RWPE2 (cell line): ENCODE measurements at regions not wholly inside any gene's neighbourhood (a gene's known extent, or its start where the extent isn't known, plus 50 kb on each side); places are given as distances from the start of the nearest gene placed in this dataset.
"Not testable (repeated sequence)": the region's sequence is repeated elsewhere in the genome, so short reads cannot be mapped to it uniquely, and the experiment has no call there.

Source experiments
- ATAC-seq: fragments of 200-7000 bp; cut with Tn5 transposase; 3 replicates; pipeline ENCODE4 v1.9.1; 2021; ENCODE audit warnings: low read depth
- DNase-seq: peaks from one replicate; pipeline ENCODE4 v3.0.0-alpha.2; 2020; ENCODE audit warnings: low spot score
- H3K27ac ChIP-seq: fragments of 450-650 bp; 2 replicates; pipeline ENCODE4 v1.5.1; 2017; ENCODE audit warnings: mild to moderate bottlenecking; ENCODE audit not compliant: poor library complexity, severe bottlenecking
- H3K27me3 ChIP-seq: fragments of 250-450 bp; sonication (Bioruptor Pico); 2 replicates; pipeline ENCODE4 v1.5.1; 2021; ENCODE audit warnings: mild to moderate bottlenecking, moderate library complexity; ENCODE audit not compliant: insufficient read depth, poor library complexity, severe bottlenecking
- H3K36me3 ChIP-seq: fragments of 250-450 bp; sonication (Bioruptor Pico); 2 replicates; pipeline ENCODE4 v1.5.1; 2020; ENCODE audit warnings: low read depth, mild to moderate bottlenecking, moderate library complexity
- H3K4me1 ChIP-seq: fragments of 250-450 bp; sonication (Bioruptor Pico); 2 replicates; pipeline ENCODE4 v1.5.1; 2021; ENCODE audit warnings: mild to moderate bottlenecking, moderate library complexity; ENCODE audit not compliant: insufficient read depth, poor library complexity, severe bottlenecking
- H3K4me3 ChIP-seq: fragments of 250-450 bp; sonication (Bioruptor Pico); 2 replicates; pipeline ENCODE4 v1.5.1; 2021; ENCODE audit warnings: mild to moderate bottlenecking, moderate library complexity; ENCODE audit not compliant: severe bottlenecking
- H3K9me3 ChIP-seq: fragments of 250-450 bp; sonication (Bioruptor Pico); 2 replicates; pipeline ENCODE4 v1.5.1; 2021; ENCODE audit warnings: mild to moderate bottlenecking, moderate library complexity; ENCODE audit not compliant: severe bottlenecking
- CTCF ChIP-seq: fragments of 450-650 bp; IDR thresholded peaks from one replicate; pipeline ENCODE4 v1.5.1; 2017; ENCODE audit warnings: mild to moderate bottlenecking, moderate library complexity; ENCODE audit not compliant: poor library complexity, severe bottlenecking

GRCh38 chr6:102764317-102764716 is 1370.8 kb downstream of the GRIK2 start:
- Histone ChIP-seq H3K9me3 (no peaks in the 10 kb centered on the region), H3K27me3 (no peaks in the 10 kb centered on the region), H3K4me1 (no peaks in the 10 kb centered on the region), H3K36me3 (no peaks in the 10 kb centered on the region), H3K4me3 (no peak overlapping the region), H3K27ac (no peak overlapping the region)
- ATAC-seq (no peak), DNase-seq (no peak)
- TF ChIP-seq CTCF, result no peak

DNA sequence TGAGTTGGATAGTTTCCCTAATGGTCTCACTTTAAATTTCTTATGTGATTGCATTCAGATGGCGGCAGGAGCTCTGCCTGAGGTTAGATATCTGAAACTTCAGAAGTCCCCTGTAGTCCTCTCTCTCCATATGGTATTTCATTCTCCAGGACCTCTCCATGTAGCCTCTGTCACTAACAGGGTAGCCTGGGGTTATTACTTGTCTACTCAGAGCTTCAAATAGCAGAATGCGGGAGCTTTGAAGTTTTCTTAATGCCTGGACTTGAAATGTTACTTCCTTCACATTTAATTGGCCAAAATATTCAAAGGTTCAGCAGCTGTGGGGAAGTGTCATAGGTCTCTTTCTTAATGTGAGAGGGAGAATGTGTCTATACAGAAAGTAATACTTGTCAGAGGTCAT is 1370.4 kb downstream of the GRIK2 start:
- no peaks in the 10 kb centered on the region for H3K4me1 ChIP-seq
- no peak for ATAC-seq
- H3K27ac ChIP-seq, result no peak overlapping the region
- no peaks in the 10 kb centered on the region for H3K27me3 ChIP-seq
- TF ChIP-seq CTCF, result no peak
- no peak for DNase-seq
- H3K4me3 ChIP-seq, result no peak overlapping the region
- H3K9me3 ChIP-seq, result no peaks in the 10 kb centered on the region
- no peaks in the 10 kb centered on the region for H3K36me3 ChIP-seq

- no peak for TF ChIP-seq CTCF
- no peaks in the 10 kb centered on the region for H3K36me3 ChIP-seq
- no peaks in the 10 kb centered on the region for H3K9me3 ChIP-seq
- H3K4me3 ChIP-seq, result no peak overlapping the region
- ATAC-seq (no peak), DNase-seq (no peak)
- H3K27me3 ChIP-seq, result no peaks in the 10 kb centered on the region
- H3K27ac ChIP-seq, result no peak overlapping the region
- no peaks in the 10 kb centered on the region for H3K4me1 ChIP-seq
Observed at GRCh38 chr6:102761872-102762271, 1368.4 kb downstream of the GRIK2 start.

DNA sequence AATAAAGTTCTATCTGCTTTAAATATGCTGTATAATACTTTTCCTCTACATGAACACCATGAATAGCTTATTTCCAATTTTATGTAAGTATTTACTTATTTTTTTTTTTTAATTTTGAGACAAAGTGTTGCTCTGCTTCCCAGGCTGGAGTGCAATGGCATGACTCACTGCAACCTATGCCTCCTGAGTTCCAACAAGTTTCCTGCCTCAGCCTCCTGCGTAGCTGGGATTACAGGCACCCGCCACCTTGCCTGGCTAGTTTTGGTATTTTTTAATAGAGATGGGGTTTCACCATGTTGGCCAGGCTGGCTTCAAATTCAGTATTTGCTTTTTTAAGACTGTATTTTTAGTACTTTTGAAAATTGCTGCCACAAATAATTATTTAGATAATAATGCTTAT is 1365.9 kb downstream of the GRIK2 start:
- H3K27ac ChIP-seq, result no peak overlapping the region
- H3K27me3 ChIP-seq, result no peaks in the 10 kb centered on the region
- no peaks in the 10 kb centered on the region for H3K9me3 ChIP-seq
- H3K4me1 ChIP-seq, result no peaks in the 10 kb centered on the region
- TF ChIP-seq CTCF, result no peak
- ATAC-seq, result no peak
- H3K36me3 ChIP-seq, result no peaks in the 10 kb centered on the region
- no peak for DNase-seq
- H3K4me3 ChIP-seq, result no peak overlapping the region

- not testable (repeated sequence) for DNase-seq, H3K4me3 ChIP-seq, H3K4me1 ChIP-seq, H3K9me3 ChIP-seq, H3K36me3 ChIP-seq, ATAC-seq, H3K27ac ChIP-seq, H3K27me3 ChIP-seq
Observed at GRCh38 chr6:102758536-102758935, 1365.0 kb downstream of the GRIK2 start.
